B cell (primary cell): ENCODE measurements at regions not wholly inside any gene's neighbourhood (a gene's known extent, or its start where the extent isn't known, plus 50 kb on each side); places are given as distances from the start of the nearest gene placed in this dataset.

ENCODE experiments used
- ATAC-seq: fragments of 200-7000 bp; cut with Tn5 transposase; one replicate; pipeline ENCODE4 v1.10.0; 2021; ENCODE audit warnings: low read depth, mild to moderate bottlenecking, moderate number of reproducible peaks, moderate library complexity
- CTCF ChIA-PET: fragments of 350-600 bp; sonication (Branson Sonifier 250); formaldehyde crosslinking; loops from one replicate; lab custom pipeline; 2021; ENCODE audit warnings: antibody characterized with exemption, inconsistent platforms; lab: Charles Lee
- POLR2A ChIA-PET: fragments of 350-600 bp; sonication (Branson Sonifier 250); formaldehyde crosslinking; loops from one replicate; lab custom pipeline; 2021; ENCODE audit warnings: antibody characterized with exemption; lab: Charles Lee
- DNase-seq: peaks from one replicate; pipeline ENCODE4 v3.0.0; 2013
- H2AFZ ChIP-seq: 2 replicates; pipeline ENCODE4 v1.6.1; 2012; ENCODE audit warnings: mild to moderate bottlenecking, low read depth, low read length; ENCODE audit not compliant: insufficient read depth, poor library complexity, severe bottlenecking
- H3K27ac ChIP-seq, 2 donors: 1 replicate in 1 of 2; 2 replicates in 1 of 2; pipeline ENCODE4 v1.5.1; 2012 to 2013; ENCODE audit warnings: low read length in 2 of 2, mild to moderate bottlenecking in 2 of 2, moderate library complexity in 1 of 2
- H3K27me3 ChIP-seq, 4 experiments: fragments of 200-600 bp in 1 of 4; sonication (generic) in 1 of 4; replicated peaks in 1 of 4; 1 replicate in 2 of 4; 2 replicates in 2 of 4; pipeline versions ENCODE4 v1.6.1 to v1.7.0; 2013 to 2016; ENCODE audit warnings: low read length in 3 of 4, mild to moderate bottlenecking in 2 of 4, mixed read lengths in 1 of 4, moderate library complexity in 1 of 4; ENCODE audit not compliant: insufficient read depth in 4 of 4, control insufficient read depth in 3 of 4; ENCODE audit errors: control extremely low read depth in 1 of 4
- H3K36me3 ChIP-seq, 2 experiments: replicated peaks in 1 of 2; 1 replicate in 1 of 2; 2 replicates in 1 of 2; pipeline versions ENCODE4 v1.6.1 to v1.7.1; 2013; ENCODE audit warnings: low read length in 1 of 2; ENCODE audit not compliant: insufficient read depth in 2 of 2, control insufficient read depth in 1 of 2; ENCODE audit errors: control extremely low read depth in 1 of 2, extremely low read depth in 1 of 2
- H3K4me1 ChIP-seq, 2 donors: fragments of 200-600 bp in 1 of 2; sonication (generic) in 1 of 2; 1 replicate in 1 of 2; 2 replicates in 1 of 2; pipeline versions ENCODE4 v1.5.1 to v1.6.1; 2013 to 2017; ENCODE audit warnings: low read length in 2 of 2; ENCODE audit not compliant: control insufficient read depth in 2 of 2, insufficient read depth in 2 of 2
- H3K4me2 ChIP-seq: replicated peaks from 2 replicates; pipeline ENCODE3; 2012; ENCODE audit warnings: mild to moderate bottlenecking, low read depth, low read length; ENCODE audit not compliant: poor library complexity, severe bottlenecking
- H3K4me3 ChIP-seq, 5 experiments: fragments of 200-600 bp in 1 of 5; sonication (generic) in 1 of 5; 1 replicate in 3 of 5; 2 replicates in 2 of 5; pipeline versions ENCODE4 v1.5.1 to v1.7.0; 2011 to 2016; ENCODE audit warnings: low read length in 4 of 5, mild to moderate bottlenecking in 4 of 5, low read depth in 2 of 5, control low read depth in 1 of 5, moderate library complexity in 1 of 5; ENCODE audit not compliant: insufficient read depth in 1 of 5; ENCODE audit errors: control extremely low read depth in 1 of 5, extremely low read depth in 1 of 5
- H3K79me2 ChIP-seq: fragments of 200-600 bp; sonication (generic); one replicate; pipeline ENCODE4 v1.6.0; 2016; ENCODE audit warnings: low read length; ENCODE audit not compliant: control insufficient read depth, insufficient read depth
- H3K9ac ChIP-seq: fragments of 200-600 bp; sonication (generic); 2 replicates; pipeline ENCODE4 v1.6.1; 2017; ENCODE audit warnings: mild to moderate bottlenecking, low read length, moderate library complexity
- H3K9me3 ChIP-seq, 3 donors: one replicate each; pipeline versions ENCODE4 v1.6.1 to v1.7.1; 2013; ENCODE audit warnings: low read length in 2 of 3; ENCODE audit not compliant: control insufficient read depth in 2 of 3, insufficient read depth in 1 of 3; ENCODE audit errors: control extremely low read depth in 1 of 3
- H4K20me1 ChIP-seq: 2 replicates; pipeline ENCODE4 v1.6.0; 2012; ENCODE audit warnings: mild to moderate bottlenecking, low read length; ENCODE audit not compliant: insufficient read depth, control insufficient read depth, poor library complexity, severe bottlenecking
- H3K27ac Mint-ChIP-seq: one replicate; pipeline ENCODE4 v1.8.0; 2021; ENCODE audit warnings: mixed read lengths
- H3K27me3 Mint-ChIP-seq: one replicate; pipeline ENCODE4 v1.8.0; 2021; ENCODE audit warnings: mixed read lengths
- H3K4me1 Mint-ChIP-seq: one replicate; pipeline ENCODE4 v1.8.0; 2021; ENCODE audit warnings: mixed read lengths
- H3K4me3 Mint-ChIP-seq: one replicate; pipeline ENCODE4 v1.8.0; 2021; ENCODE audit warnings: mixed read lengths
- H3K9me3 Mint-ChIP-seq: one replicate; pipeline ENCODE4 v1.8.0; 2022; ENCODE audit warnings: mixed read lengths; ENCODE audit not compliant: insufficient read depth
- CTCF ChIP-seq: fragments of 200-600 bp; IDR thresholded peaks from one replicate; pipeline ENCODE4 v1.8.0; 2022; ENCODE audit warnings: antibody characterized with exemption, mild to moderate bottlenecking
- EZH2 ChIP-seq: IDR thresholded peaks from 2 replicates; pipeline ENCODE4 v1.6.1; 2012; ENCODE audit warnings: borderline replicate concordance, low read depth, mild to moderate bottlenecking, moderate library complexity, low read length; ENCODE audit not compliant: insufficient read depth, poor library complexity, severe bottlenecking
- WGBS: methylation state at CpG from one replicate; pipeline ENCODE4 v1.1.5; 2013; ENCODE audit warnings: missing lambda C conversion rate; ENCODE audit not compliant: insufficient coverage; 5-methylcytosine and 5-hydroxymethylcytosine counted together
- intact Hi-C: fragments of 100-400 bp; cut with micrococcal nuclease; formaldehyde crosslinking; loops from one replicate; pipeline ENCODE4 v1.10.0; 2022

- ChIA-PET POLR2A (no interaction called here), CTCF (interaction anchor here (0.8 to 1.4 kb wide), 5 partner anchors 13 to 99 kb away, joined by 3 to 6 read pairs (median 4); no protein-coding TSS in a partner anchor)
- Histone ChIP-seq H3K4me1 (peaks cover 13 to 14% of the 10 kb centered on the region in 2 donors), H3K4me2 (no peak overlapping the region), H3K79me2 (no peaks in the 10 kb centered on the region), H3K27me3 (no peaks in the 10 kb centered on the region), H3K4me3 (no peak overlapping the region), H4K20me1 (no peaks in the 10 kb centered on the region), H3K27ac (no peak overlapping the region), H3K36me3 (no peaks in the 10 kb centered on the region), H3K9ac (no peak overlapping the region), H2AFZ (no peak overlapping the region), H3K9me3 (peaks cover 0 to 2% (median 2%) of the 10 kb centered on the region in 3 donors)
- intact Hi-C loops, result no loop called here
- ATAC-seq (no peak), DNase-seq (no peak)
- Mint-ChIP-seq H3K4me1 (peaks cover 27% of the 10 kb centered on the region), H3K27ac (no peak overlapping the region), H3K4me3 (no peak overlapping the region), H3K9me3 (peaks cover 12% of the 10 kb centered on the region), H3K27me3 (no peaks in the 10 kb centered on the region)
- TF ChIP-seq CTCF, result no peak
- TF ChIP-seq EZH2, result no peak
- no CpG with 5 or more reads among the region's 3 CpGs for WGBS
Observed at GRCh38 chr1:185573162-185573561, 161.0 kb upstream of the HMCN1 start.

- H3K36me3 ChIP-seq, result no peaks in the 10 kb centered on the region
- no peak for DNase-seq
- H3K4me3 ChIP-seq, result no peak overlapping the region
- no peaks in the 10 kb centered on the region for H3K79me2 ChIP-seq
- POLR2A ChIA-PET, result no interaction called here
- intact Hi-C loops, result no loop called here
- no peak overlapping the region for H3K27ac ChIP-seq
- WGBS, result 100% methylated on average over 4 of the region's 5 CpGs
- H3K27me3 ChIP-seq, result no peaks in the 10 kb centered on the region
- CTCF ChIA-PET, result no interaction called here
- Mint-ChIP-seq H3K27me3 (no peaks in the 10 kb centered on the region), H3K27ac (no peak overlapping the region), H3K4me1 (peaks cover 44% of the 10 kb centered on the region), H3K4me3 (no peak overlapping the region), H3K9me3 (no peaks in the 10 kb centered on the region)
- no peaks in the 10 kb centered on the region for H3K9me3 ChIP-seq
- no peaks in the 10 kb centered on the region for H4K20me1 ChIP-seq
- ATAC-seq, result no peak
- TF ChIP-seq EZH2, result no peak
- TF ChIP-seq CTCF, result no peak
- H2AFZ ChIP-seq, result no peak overlapping the region
- H3K4me1 ChIP-seq, result peaks cover 27 to 35% of the 10 kb centered on the region in 2 donors
- no peak overlapping the region for H3K9ac ChIP-seq
- H3K4me2 ChIP-seq, result no peak overlapping the region
Observed at GRCh38 chr1:185570962-185571361, 163.2 kb upstream of the HMCN1 start.
